ENCODE measurements at regions not wholly inside any gene's neighbourhood (a gene's known extent, or its start where the extent isn't known, plus 50 kb on each side); places are given as distances from the start of the nearest gene placed in this dataset.
A peak's percentile ranks its signal among the peaks of the same experiment; 100 is the strongest.

DNA sequence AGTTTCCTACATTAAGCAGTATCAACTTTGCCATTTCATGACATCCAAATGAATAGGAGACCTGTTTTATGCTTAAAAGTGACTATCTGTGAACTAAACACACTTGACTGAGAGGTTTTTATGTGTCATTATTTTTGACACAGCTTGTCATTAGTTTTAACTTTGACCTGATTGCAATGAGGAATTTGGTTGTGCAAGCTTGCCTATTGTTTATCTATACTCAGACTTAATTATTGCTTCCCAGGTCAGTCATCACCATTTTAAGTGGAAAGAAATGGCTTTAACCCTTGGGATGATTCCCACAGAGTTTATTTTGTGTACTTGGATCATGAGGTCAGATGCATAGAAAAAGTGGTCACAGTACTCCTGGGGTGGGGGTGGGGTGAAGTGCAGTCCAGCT is 171.0 kb upstream of the PRICKLE1 start:
- DNase-seq (ENCODE audit: low spot score) = no peak

DNA sequence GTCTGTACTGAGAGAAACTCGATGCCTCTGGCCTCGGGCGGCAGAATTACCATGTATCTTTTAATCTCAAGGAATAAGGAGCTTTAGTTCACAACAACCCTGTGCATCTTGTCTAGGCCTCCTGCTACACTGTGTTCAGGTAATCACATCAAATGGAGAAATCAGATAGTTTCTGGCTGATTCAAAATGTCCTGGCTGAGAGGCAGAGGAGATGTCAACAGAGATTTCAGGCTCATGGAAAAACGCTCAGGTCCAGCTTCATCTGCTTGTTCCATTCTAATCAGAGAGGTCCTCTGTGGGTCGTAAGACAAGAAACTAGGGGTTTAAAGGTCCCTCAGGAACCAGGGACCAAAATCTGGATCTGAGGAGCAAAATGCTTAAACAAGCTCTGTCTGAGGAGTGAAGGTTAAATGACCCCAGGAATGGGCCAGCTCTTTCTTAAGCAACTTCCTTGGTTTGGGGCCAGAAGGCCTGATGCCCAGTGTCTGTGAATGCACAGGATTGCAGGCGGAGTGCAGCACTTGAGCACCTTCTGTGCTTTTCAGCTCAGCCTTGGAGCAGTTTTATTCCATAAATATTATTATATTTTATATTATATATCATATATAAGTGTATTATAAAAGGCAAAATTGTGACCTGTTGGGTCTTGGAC is 170.2 kb upstream of the PRICKLE1 start:
- peak; percentile 83 for DNase-seq (ENCODE audit: low spot score)

DNA sequence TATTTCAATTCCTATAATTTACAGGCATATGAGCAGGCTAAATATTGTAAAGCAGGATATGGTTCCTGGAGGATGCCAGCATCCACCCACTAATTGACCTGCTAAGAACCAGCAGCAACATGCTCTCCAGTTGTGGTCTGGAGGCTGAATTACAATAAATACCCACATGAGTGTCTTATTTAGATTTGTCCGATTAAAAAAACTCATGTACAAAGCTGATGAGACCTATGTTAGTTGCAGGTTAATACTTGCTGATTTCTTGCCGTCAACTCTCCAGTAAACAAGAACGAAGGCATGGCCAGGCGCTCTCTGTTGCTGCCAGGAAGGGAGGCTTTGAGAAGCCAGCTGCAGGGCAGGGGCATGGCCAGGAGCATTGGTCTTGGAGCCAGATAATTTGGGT is 169.3 kb upstream of the PRICKLE1 start:
- DNase-seq (ENCODE audit: low spot score) = no peak

DNA sequence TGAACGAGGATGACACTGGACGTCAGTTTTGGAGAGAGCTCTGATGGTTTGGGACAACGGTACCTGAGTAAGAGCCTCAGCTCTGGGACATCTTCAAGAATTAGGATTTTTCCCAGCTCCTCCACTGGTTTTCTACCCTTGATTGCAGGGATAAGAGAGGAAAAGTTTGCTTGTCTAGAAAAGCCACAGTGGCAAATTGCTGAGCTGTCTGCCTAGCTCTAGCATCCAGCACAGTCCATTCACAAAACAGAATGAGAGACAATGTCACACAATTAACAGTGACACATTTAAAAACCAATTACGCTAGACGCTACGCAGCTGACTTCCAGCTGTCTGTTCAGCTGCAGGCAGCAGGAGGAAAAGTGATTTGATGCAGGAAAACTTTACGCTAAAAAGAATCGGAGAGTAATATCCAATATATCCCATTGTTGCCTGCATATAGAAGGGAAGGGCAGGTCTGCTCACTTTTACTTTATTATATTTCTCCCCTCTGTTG is 168.1 kb upstream of the PRICKLE1 start:
- DNase-seq (ENCODE audit: low spot score) = no peak

DNA sequence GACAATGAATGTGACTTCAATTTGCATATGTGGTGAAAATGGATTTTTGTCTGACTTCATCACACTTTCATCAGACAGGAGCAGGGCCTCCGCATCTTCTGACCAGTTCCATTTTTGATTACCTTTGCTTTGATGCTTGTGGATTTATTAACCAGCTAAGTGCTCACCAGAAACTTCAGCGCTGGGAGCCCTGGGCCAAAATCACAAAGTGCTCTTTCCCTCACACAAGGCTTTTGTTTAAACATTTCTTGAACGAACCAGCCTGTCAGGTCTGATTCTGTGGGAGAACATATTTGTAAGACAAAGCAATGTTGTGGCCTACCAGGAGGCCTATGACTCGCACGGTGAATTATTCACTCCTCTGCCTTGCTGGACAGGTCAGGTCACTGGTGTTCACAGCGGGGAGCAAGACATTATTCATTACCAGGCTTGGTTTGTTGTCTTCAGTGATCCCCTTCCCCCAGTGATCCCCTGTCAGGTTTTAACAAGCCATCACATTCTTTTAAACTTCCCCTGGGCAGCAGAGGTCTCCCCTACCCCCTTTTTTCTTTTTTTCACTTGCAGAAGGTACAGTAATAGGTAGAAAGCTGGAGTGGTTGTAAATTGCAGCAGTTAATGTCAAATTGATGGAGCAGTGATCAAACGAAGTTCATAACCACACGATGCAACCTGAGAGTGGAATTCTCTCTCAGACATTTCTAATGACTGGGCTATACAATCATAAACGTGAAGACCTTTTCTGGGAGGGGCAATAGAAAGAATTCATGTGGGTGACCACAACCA is 167.5 kb upstream of the PRICKLE1 start:
- DNase-seq (ENCODE audit: low spot score) = peak; percentile 77

DNA sequence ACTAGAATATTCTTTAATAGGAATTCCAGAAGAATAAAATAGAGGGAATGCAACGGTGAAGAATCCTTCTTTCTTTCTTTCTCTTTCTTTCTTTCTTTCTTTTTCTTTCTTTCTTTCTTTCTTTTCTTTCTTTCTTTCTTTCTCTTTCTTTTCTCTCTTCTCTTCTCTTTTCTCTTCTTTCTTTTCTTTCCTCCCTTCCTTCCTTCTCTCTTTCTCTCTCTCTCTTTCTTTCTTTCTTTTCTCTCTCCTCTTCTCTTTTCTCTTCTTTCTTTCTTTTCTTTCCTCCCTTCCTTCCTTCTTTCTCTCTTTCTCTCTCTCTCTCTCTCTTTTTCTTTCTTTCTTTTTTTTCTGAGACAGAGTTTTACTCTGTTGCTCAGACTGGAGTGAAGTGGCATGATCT is 160.8 kb upstream of the PRICKLE1 start:
- DNase-seq (ENCODE audit: low spot score) = no peak

DNA sequence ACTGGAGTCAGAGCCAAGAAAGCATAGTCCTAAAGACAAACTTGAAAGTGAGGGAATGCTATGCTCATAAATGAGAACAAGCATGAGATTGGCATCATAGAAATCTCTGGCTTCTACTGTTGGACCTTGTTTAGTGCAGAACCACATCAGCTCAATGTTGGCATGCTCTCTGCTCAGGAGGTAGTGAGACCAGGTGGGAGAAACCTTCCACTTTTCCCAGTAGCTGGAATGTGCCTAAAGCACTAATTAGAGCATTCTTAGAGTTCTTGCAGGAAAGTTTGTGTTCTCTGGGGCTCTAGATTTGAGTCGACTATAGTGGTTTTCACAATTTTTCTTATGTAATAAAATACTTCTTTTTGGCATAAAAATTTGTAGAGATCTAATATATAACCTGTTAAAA is 159.7 kb upstream of the PRICKLE1 start:
- DNase-seq (ENCODE audit: low spot score) = no peak

DNA sequence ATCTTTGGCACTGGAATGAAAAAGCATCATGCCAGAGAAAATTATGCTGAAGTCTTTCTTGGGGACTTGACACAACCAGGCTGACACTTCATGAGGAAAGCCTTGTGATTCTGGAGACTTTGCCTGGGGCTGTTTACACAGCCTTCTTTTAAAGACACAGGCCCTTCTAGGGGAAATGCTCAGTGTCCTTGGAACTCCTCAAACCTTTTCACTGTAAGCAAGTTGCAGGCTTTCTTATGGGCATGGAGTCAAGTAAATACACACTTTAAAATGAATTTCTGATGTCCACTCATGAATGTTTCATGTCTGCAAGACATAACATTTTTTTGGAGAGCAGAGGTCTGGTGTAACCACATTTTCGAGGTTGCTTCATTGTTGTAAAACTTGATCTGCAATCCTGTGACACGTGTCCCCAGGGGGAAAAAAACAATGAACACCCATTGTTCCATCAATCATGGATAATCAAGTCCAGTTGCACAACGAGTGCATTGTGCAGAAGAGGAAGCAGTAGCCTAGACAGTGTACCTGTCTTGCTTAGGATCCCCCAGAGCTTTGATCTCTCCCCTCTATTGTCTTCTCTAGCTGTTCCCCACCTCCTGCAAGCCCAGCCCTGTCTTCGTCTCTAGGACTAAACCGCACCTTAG is 155.1 kb upstream of the PRICKLE1 start:
- peak; percentile 46 for DNase-seq (ENCODE audit: low spot score)

DNA sequence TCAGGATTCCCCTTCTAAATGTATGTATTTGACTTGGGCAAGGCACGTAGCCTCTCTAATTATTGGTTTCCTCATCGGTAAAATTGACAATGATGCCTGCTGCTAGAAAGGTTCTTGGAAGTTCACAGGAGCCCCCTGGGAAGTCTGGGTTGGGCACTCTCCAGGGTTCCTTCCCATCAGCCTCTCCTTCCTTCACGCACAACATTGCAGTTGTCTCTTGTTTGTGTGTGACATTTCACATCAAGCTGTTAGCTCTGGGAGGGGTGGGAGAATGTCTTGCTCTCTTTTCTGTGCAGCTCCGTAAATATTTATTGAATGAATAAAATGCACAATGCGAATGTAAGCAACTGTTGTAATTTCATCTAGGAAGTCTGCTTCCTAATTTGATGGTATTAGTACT is 153.2 kb upstream of the PRICKLE1 start:
- DNase-seq (ENCODE audit: low spot score) = no peak

DNA sequence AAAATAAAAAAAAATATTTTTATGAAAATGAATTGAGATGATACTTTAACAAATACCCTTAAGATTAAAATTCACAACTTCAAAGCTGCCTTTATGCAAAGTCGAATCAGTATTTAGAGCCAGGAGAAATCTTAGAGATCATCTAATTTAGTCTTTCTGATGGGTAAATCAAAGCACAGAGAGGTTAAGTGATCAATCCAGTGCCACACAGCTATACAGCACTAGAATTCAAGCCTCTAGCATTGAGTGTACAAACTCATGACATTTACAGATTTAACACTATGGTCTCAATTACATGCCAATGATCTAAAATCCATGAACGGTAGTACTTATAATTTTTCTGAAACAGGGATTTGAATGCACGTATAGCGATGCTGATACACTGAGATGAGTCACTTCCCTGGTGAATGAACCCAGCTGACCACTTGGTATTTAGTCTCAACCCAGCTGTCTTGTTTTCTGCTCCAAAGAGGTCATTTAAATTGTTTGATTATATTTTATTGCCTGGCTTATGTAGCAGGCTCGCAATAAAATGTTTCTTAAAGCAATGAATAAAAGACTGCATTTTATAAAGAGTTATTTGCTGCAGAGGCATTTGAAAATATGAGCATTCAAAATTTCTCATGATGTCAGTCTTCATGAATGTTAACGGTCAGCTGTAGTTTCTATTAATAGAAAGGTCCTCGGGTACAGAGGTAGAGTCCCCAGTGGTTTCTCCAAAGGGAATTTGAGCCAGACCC is 152.4 kb upstream of the PRICKLE1 start:
- peak; percentile 47 for DNase-seq (ENCODE audit: low spot score)

DNA sequence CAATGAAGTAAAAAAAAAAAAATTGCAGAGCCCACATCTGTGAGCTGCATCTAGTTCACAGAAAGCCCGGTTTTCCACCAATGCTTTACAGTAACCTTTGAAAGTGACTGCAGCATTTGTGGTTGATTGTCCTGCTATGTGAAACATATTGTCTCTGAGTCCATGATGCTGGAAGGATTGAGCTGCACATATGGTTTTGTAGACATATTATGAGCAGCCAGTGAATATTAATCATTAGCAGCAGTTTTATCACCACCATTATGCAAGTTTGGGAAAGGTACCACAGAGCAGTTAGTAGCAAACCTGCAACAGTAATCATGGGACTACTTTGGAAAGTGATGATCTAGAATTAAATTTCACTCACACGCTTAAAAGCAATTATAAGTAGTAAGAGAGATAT is 151.5 kb upstream of the PRICKLE1 start:
- DNase-seq (ENCODE audit: low spot score) = no peak

DNA sequence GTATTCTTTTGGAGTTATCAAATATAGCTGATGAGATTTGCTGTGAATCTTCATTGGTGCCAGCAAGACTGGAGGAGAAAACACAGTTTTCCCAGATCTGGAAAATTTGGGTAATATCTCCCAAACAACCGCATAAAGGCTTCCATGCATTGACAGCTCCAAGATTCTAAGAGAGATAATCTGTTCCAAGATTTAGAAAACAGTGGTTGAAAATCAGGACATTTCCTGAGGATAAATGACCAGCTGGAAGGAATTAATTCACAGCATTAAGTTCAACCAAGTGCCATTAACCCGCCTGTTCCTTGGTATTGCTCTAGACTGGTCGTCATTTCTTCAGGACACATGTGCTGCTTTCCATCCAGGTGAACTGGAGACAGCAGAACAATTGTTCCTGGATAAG is 147.9 kb upstream of the PRICKLE1 start:
- DNase-seq (ENCODE audit: low spot score) = no peak

DNA sequence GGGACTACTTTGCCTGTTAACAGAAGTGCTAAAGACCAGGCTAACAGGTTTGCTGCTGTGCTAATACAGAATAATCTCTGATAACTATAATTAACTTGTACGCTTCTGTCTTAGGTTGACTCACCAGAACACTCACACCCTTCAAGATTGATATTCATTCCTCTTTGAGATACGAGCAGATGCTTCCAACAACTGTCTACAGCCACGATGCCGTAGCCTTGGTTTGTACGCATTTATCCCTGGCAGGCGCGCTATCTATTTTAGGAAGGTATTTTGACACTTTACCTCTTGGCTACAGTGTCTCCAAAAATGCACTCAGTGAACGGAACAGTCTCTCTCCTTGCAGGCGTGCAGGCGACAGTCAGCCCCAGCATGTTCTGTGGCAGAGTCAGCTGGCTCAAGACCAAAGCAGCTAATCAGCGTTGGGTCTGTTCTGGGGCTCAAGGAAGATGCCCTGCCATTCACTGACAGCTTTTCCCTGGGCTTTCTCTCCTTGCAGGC is 146.4 kb upstream of the PRICKLE1 start:
- DNase-seq (ENCODE audit: low spot score) = peak; percentile 20

DNA sequence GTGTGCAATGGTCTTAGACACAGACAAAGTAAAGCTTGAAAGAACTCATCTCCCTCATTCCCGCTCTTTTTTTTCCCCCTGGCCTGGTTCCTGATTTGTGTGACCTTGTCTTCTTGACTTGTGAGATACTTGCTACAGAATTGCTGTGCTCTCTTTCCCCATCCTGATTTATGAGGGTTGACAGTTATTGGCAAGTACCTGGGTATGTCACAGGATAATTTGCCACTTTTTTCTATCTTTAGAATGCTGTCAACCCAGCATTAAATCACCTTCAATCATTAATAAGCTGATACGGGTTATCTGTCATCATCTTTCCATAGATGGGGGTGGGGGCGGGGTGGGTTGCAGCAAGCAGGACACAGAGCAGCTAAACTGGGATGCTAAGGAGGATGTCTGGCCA is 144.4 kb upstream of the PRICKLE1 start:
- no peak for DNase-seq (ENCODE audit: low spot score)

DNA sequence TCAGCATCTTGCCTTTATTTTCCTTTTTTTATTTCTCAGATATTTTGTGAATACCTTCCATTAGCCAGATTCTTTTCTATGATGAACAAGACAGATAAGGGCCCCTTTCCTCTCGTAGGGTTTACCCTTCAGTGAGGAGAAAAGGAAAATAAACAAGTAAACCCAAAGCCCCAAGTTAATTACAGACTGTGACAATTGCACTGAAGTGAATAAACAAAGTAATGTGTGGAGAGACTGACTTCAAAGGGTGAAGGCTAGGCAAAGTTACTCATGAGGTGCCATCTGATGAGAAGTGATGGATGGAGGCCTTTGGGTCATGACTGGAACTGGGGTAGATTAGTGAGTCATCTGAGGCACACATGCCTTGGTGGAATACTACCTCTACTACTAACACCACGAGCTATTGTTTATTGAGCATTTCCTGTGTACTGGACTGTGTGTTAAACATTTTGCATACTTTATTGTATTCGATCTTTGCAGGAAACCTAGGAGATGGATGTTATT is 143.4 kb upstream of the PRICKLE1 start:
- DNase-seq (ENCODE audit: low spot score) = no peak

DNA sequence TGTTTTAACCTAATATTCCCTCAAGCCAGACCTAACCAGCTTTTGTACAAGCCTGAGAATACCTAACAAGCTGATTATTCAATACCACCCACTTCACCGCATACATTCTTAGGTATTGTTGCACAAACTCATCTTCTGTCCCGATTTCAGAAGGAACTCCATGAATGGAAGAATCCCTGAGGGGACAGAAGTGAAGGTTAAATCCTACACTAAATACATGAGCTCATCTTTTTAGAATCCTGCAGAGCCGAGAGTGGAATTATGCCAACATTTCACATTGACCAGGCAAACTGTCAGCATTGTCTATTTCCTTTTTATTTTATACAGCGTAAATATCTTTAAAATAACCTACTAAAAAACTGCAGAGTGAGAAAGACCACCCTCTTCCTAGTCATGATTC is 140.7 kb upstream of the PRICKLE1 start:
- no peak for DNase-seq (ENCODE audit: low spot score)

DNA sequence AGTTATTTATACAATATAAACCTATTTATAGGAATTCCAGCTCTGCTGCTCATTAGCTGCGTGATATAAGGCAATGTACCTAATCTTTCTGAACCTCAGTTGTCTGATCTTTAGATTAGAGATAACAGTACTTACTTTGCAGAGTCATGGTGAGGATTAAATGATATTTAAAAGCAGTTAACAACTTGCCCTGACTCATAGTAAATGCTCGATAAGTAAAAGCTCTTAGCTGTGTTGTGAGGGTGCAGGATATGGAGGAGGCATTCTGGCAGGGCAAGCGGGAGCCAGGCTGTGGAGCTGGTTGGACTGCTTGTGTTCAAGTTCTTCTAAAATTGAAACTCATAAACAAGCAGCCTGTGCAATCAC is 140.0 kb upstream of the PRICKLE1 start:
- DNase-seq (ENCODE audit: low spot score) = no peak

DNA sequence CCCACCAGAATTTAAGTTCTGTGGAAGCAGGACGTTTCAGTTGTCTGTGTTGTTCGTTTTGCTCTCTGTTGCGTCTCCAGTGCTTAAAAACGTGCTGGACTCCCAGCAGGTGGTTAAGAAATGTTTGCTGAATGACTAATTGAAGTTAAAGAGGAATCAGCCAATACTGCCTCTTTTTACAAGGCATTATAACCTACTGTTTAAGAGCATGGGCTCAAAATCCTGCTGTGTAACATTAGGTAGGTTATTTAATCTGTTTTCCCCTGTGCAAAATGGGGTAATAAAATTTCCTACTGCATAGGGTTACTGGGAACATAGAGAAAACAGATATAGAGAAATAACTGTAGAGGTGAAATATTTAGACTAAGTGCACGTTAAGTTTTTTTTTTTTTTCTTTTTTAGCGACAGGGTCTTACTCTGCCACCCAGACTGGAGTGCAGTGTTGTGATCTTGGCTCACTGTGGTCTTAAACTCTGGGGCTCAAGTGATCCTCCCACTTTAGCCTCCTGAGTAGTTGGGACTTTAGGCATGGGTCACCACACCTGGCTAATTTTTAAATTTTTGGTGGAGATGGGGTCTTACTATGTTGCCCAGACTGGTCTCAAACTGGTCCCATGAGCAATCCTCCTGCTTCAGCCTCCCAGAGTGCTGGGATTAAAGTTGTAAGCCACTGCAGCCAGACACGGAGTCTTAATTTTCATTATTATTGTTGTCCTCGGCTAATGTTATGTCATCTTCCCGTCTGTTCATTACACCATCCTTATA is 139.4 kb upstream of the PRICKLE1 start:
- DNase-seq (ENCODE audit: low spot score) = no peak

DNA sequence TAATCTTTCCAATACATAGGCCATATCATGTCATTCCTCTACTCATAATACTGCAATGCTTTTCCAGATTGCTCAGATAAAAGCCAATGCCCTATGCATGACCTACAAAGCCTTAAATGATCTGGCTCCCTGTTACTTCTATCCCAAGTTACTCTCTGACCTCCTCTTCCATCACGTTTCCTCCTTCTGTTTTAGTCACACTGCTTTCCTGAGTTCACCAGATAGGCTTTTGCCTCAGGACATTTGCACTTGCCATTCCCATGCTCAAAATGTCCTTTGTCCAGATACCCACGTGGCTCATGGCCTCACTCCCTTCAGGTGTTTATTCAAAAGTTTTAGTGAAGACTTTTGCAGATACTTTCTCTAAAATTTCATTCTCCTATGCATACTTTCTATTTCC is 138.7 kb upstream of the PRICKLE1 start:
- DNase-seq (ENCODE audit: low spot score) = no peak

DNA sequence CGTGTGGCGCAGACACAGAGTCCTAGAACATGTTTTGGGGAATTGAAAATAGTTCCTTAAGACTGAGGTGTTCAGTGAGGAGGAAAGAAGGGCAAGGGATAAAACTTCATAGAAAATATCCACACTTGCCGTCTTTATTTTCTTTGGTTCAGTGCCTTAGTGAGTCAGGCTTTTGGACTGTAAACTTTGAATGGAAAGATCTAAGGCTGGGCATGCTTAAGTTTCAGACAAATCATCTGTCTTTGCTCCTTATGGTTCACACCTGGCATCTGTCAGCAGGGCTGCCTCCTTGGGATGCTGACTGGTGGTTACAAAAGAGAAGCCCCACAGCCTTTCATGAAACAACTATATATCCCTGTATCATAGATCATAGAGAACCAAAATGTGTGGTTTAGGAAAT is 136.3 kb upstream of the PRICKLE1 start:
- DNase-seq (ENCODE audit: low spot score) = peak; percentile 41

DNA sequence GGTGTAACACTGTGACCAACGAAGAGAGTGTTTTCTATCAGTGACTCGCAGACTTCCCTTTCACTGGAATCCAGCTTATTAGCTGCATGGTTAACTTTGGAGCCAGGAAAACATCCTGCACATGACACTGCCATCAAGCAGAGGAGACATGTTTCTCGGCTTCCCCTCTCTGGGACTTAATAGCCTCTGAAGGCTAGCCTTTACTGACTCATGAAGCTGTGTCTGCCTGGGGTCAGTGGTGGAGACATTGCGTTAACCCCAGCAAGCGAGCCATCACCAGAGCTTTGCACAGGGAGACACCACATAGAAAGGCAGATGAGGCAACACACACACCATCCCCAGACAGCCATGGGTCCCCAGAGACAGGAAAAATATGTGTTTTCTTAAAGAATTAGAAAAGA is 126.9 kb upstream of the PRICKLE1 start:
- DNase-seq (ENCODE audit: low spot score) = peak; percentile 66
